SIG-M5 treated with dmso at 0.1 percent for 504 hours (cell line): ENCODE measurements at regions not wholly inside any gene's neighbourhood (a gene's known extent, or its start where the extent isn't known, plus 50 kb on each side); places are given as distances from the start of the nearest gene placed in this dataset.

ENCODE experiments used
- DNase-seq: peaks from one replicate; lab custom pipeline; 2025; ENCODE audit not compliant: unreplicated experiment; lab: John Stamatoyannopoulos, UW

GRCh38 chr11:41851743-41852142 is 392.3 kb upstream of the LRRC4C start:
- no peak for DNase-seq

GRCh38 chr11:41861838-41862237 is 402.4 kb upstream of the LRRC4C start:
- DNase-seq: no peak

- DNase-seq: no peak
Measured at GRCh38 chr11:41866525-41866924, 407.1 kb upstream of the LRRC4C start.

- DNase-seq: no peak
Measured at GRCh38 chr11:41868606-41869005, 409.2 kb upstream of the LRRC4C start.

GRCh38 chr11:41872426-41872825 is 413.0 kb upstream of the LRRC4C start:
- no peak for DNase-seq

GRCh38 chr11:41872870-41873269 is 413.4 kb upstream of the LRRC4C start:
- DNase-seq: no peak

- no peak for DNase-seq
Measured at GRCh38 chr11:41878095-41878494, 418.6 kb upstream of the LRRC4C start.

- DNase-seq: no peak
Measured at GRCh38 chr11:41879214-41879613, 419.8 kb upstream of the LRRC4C start.

GRCh38 chr11:41895081-41895480 is 435.6 kb upstream of the LRRC4C start:
- no peak for DNase-seq

- no peak for DNase-seq
Measured at GRCh38 chr11:41897991-41898390, 438.5 kb upstream of the LRRC4C start.

- DNase-seq: no peak
Measured at GRCh38 chr11:41917900-41918299, 458.4 kb upstream of the LRRC4C start.

GRCh38 chr11:41920374-41920773 is 460.9 kb upstream of the LRRC4C start:
- no peak for DNase-seq

GRCh38 chr11:41921746-41922390 is 462.4 kb upstream of the LRRC4C start:
- DNase-seq: no peak

GRCh38 chr11:41926339-41926738 is 466.9 kb upstream of the LRRC4C start:
- DNase-seq: no peak

- DNase-seq: no peak
Measured at GRCh38 chr11:41935241-41935640, 475.8 kb upstream of the LRRC4C start.

GRCh38 chr11:41935795-41936194 is 476.3 kb upstream of the LRRC4C start:
- no peak for DNase-seq

- DNase-seq: no peak
Measured at GRCh38 chr11:41943656-41944055, 484.2 kb upstream of the LRRC4C start.

- DNase-seq: no peak
Measured at GRCh38 chr11:41947392-41947791, 487.9 kb upstream of the LRRC4C start.

GRCh38 chr11:41950470-41951143 is 491.2 kb upstream of the LRRC4C start:
- DNase-seq: no peak

GRCh38 chr11:41954034-41954433 is 494.6 kb upstream of the LRRC4C start:
- no peak for DNase-seq

GRCh38 chr11:41955066-41955465 is 495.6 kb upstream of the LRRC4C start:
- no peak for DNase-seq

- DNase-seq: no peak
Measured at GRCh38 chr11:41955635-41956400, 496.4 kb upstream of the LRRC4C start.
